H9 (cell line): ENCODE measurements at regions not wholly inside any gene's neighbourhood (a gene's known extent, or its start where the extent isn't known, plus 50 kb on each side); places are given as distances from the start of the nearest gene placed in this dataset.

Source experiments
- DNase-seq: peaks from one replicate; pipeline ENCODE4 v3.0.0-alpha.2; 2017
- H2AFZ ChIP-seq: one replicate; pipeline ENCODE4 v1.6.1; 2013; ENCODE audit warnings: mild to moderate bottlenecking, low read length, control low read depth, moderate library complexity
- H2AK5ac ChIP-seq: 2 replicates; pipeline ENCODE4 v1.6.1; 2013; ENCODE audit warnings: low read length, control low read depth, mixed read lengths; ENCODE audit not compliant: insufficient read length
- H2BK120ac ChIP-seq: one replicate; pipeline ENCODE4 v1.6.1; 2013; ENCODE audit warnings: low read depth, mild to moderate bottlenecking, low read length, control low read depth, inconsistent platforms; ENCODE audit not compliant: poor library complexity, severe bottlenecking
- H2BK12ac ChIP-seq: 2 replicates; pipeline ENCODE4 v1.6.1; 2013; ENCODE audit warnings: low read length, control low read depth, mixed read lengths, low read depth; ENCODE audit not compliant: insufficient read length
- H2BK15ac ChIP-seq: 2 replicates; pipeline ENCODE4 v1.6.1; 2013; ENCODE audit warnings: low read depth, low read length, control low read depth
- H2BK20ac ChIP-seq: one replicate; pipeline ENCODE4 v1.6.1; 2013; ENCODE audit warnings: low read depth, mild to moderate bottlenecking, low read length, control low read depth, inconsistent platforms; ENCODE audit not compliant: poor library complexity, severe bottlenecking
- H2BK5ac ChIP-seq: 2 replicates; pipeline ENCODE4 v1.6.1; 2013; ENCODE audit warnings: low read length, control low read depth, mixed read lengths; ENCODE audit not compliant: insufficient read length
- H3K14ac ChIP-seq: 2 replicates; pipeline ENCODE4 v1.6.1; 2013; ENCODE audit warnings: low read length, control low read depth; ENCODE audit not compliant: insufficient read depth
- H3K18ac ChIP-seq: 2 replicates; pipeline ENCODE4 v1.6.1; 2013; ENCODE audit warnings: low read depth, mild to moderate bottlenecking, mixed read lengths, low read length, control low read depth; ENCODE audit not compliant: insufficient read length
- H3K23ac ChIP-seq: 2 replicates; pipeline ENCODE4 v1.6.1; 2013; ENCODE audit warnings: low read length, control low read depth, mixed read lengths, low read depth; ENCODE audit not compliant: insufficient read length
- H3K23me2 ChIP-seq: 2 replicates; pipeline ENCODE4 v1.6.1; 2013; ENCODE audit warnings: low read depth, mild to moderate bottlenecking, mixed read lengths, low read length, control low read depth; ENCODE audit not compliant: insufficient read length, poor library complexity, severe bottlenecking
- H3K27ac ChIP-seq: 2 replicates; pipeline ENCODE4 v1.5.1; 2013; ENCODE audit warnings: low read length, control low read depth, mixed read lengths, low read depth; ENCODE audit not compliant: insufficient read length
- H3K27me3 ChIP-seq: 2 replicates; pipeline ENCODE4 v1.6.1; 2013; ENCODE audit warnings: low read length, control low read depth, inconsistent platforms; ENCODE audit not compliant: insufficient read depth
- H3K4ac ChIP-seq: 2 replicates; pipeline ENCODE4 v1.6.1; 2013; ENCODE audit warnings: low read depth, mild to moderate bottlenecking, control low read depth, inconsistent platforms, low read length, moderate library complexity
- H3K4me1 ChIP-seq: 2 replicates; pipeline ENCODE4 v1.6.1; 2013; ENCODE audit warnings: low read length, control low read depth, inconsistent platforms; ENCODE audit not compliant: insufficient read depth
- H3K4me2 ChIP-seq: 2 replicates; pipeline ENCODE4 v1.6.1; 2013; ENCODE audit warnings: low read length, control low read depth, mixed read lengths; ENCODE audit not compliant: insufficient read length, insufficient read depth
- H3K56ac ChIP-seq: 2 replicates; pipeline ENCODE4 v1.6.1; 2013; ENCODE audit warnings: low read depth, mild to moderate bottlenecking, mixed read lengths, low read length, control low read depth; ENCODE audit not compliant: insufficient read length
- H3K79me1 ChIP-seq: 2 replicates; pipeline ENCODE4 v1.6.1; 2013; ENCODE audit warnings: low read depth, mild to moderate bottlenecking, moderate library complexity, low read length, control low read depth, inconsistent platforms; ENCODE audit not compliant: insufficient read depth, poor library complexity, severe bottlenecking
- H3K79me2 ChIP-seq: 2 replicates; pipeline ENCODE4 v1.6.1; 2013; ENCODE audit warnings: low read length, control low read depth, inconsistent platforms; ENCODE audit not compliant: insufficient read depth
- H3K9ac ChIP-seq: 2 replicates; pipeline ENCODE4 v1.6.1; 2013; ENCODE audit warnings: low read length, control low read depth, mixed read lengths; ENCODE audit not compliant: insufficient read length; ENCODE audit errors: extremely low read depth
- H3K9me3 ChIP-seq: one replicate; pipeline ENCODE4 v1.6.1; 2013; ENCODE audit warnings: low read depth, low read length, inconsistent platforms; ENCODE audit not compliant: control insufficient read depth
- H3T11ph ChIP-seq: one replicate; pipeline ENCODE4 v1.6.1; 2013; ENCODE audit warnings: mild to moderate bottlenecking, low read length, control low read depth, inconsistent platforms
- H4K20me1 ChIP-seq: one replicate; pipeline ENCODE4 v1.6.1; 2013; ENCODE audit not compliant: control insufficient read depth, insufficient read length, insufficient read depth
- H4K5ac ChIP-seq: 2 replicates; pipeline ENCODE4 v1.6.1; 2013; ENCODE audit warnings: low read depth, mild to moderate bottlenecking, mixed read lengths, low read length, control low read depth; ENCODE audit not compliant: insufficient read length
- H4K8ac ChIP-seq: replicated peaks from 2 replicates; pipeline ENCODE4 v1.6.1; 2013; ENCODE audit warnings: low read length, control low read depth, mixed read lengths, low read depth; ENCODE audit not compliant: insufficient read length
- H4K91ac ChIP-seq: 2 replicates; pipeline ENCODE4 v1.6.1; 2013; ENCODE audit warnings: low read depth, mild to moderate bottlenecking, moderate library complexity, mixed read lengths, low read length, control low read depth; ENCODE audit not compliant: insufficient read length
- H3K27ac Mint-ChIP-seq, 3 experiments: 2 replicates in 2 of 3; 3 replicates in 1 of 3; pipeline ENCODE4 v1.8.0; 2020 to 2021; ENCODE audit warnings: mixed read lengths in 3 of 3, mild to moderate bottlenecking in 1 of 3, moderate library complexity in 1 of 3
- H3K27me3 Mint-ChIP-seq: 2 replicates; pipeline ENCODE4 v1.8.0; 2021; ENCODE audit warnings: low read depth, mild to moderate bottlenecking, moderate library complexity, mixed read lengths
- H3K36me3 Mint-ChIP-seq, 3 experiments: 2 replicates in 2 of 3; 3 replicates in 1 of 3; pipeline ENCODE4 v1.8.0; 2020 to 2021; ENCODE audit warnings: low read depth in 3 of 3, mixed read lengths in 3 of 3; ENCODE audit not compliant: insufficient read depth in 1 of 3
- H3K4me1 Mint-ChIP-seq, 2 experiments: 2 replicates each; pipeline ENCODE4 v1.8.0; 2020; ENCODE audit warnings: mixed read lengths in 2 of 2
- H3K4me3 Mint-ChIP-seq, 2 experiments: 2 replicates in 1 of 2; 3 replicates in 1 of 2; pipeline ENCODE4 v1.8.0; 2020 to 2021; ENCODE audit warnings: mild to moderate bottlenecking in 2 of 2, mixed read lengths in 2 of 2, moderate library complexity in 1 of 2
- H3K9me3 Mint-ChIP-seq, 2 experiments: 2 replicates in 1 of 2; 3 replicates in 1 of 2; pipeline ENCODE4 v1.8.0; 2020; ENCODE audit warnings: mild to moderate bottlenecking in 2 of 2, mixed read lengths in 2 of 2, moderate library complexity in 1 of 2
- WGBS: extraction: QIAGEN DNeasy Blood & Tissue Kit; methylation state at CpG from one replicate; pipeline ENCODE4 v1.1.7; 2013; ENCODE audit warnings: missing lambda C conversion rate, low lambda C conversion rate, mixed read lengths; ENCODE audit not compliant: insufficient read length; ENCODE audit errors: extremely low coverage; 5-methylcytosine and 5-hydroxymethylcytosine counted together
- TF ChIP-seq, protein P1 (sequence below): fragments of 200-600 bp; sonication (generic); conservative IDR thresholded peaks from 3 replicates; pipeline ENCODE4 v1.8.0; 2021; ENCODE audit warnings: antibody characterized with exemption, mild to moderate bottlenecking

DNA sequence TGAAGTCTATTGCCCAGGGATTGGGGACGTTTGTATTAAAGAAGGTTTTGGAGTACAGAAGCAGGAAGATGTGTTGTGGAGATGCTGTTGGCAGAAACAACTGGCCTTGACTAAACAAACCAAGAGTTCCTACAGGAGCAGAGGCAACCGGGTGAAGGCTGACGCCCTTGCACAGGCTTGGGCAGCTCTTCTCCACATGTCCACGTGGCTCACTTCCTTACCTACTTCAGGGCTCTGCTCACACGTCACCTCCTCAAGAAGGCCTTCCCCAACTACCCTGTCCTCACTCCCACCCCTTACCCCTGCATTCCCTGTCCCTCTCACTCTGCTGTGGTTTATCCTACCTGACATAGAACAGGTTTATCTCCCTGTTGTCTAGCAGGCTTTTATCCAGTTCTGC, 59.9 kb upstream of the JAZF1 start:
- H4K8ac ChIP-seq: no peak overlapping the region
- Mint-ChIP-seq H3K4me3 (no peak overlapping the region), H3K4me1 (peaks cover 23 to 24% of the 10 kb centered on the region in 2 experiments), H3K27me3 (no peaks in the 10 kb centered on the region), H3K36me3 (no peaks in the 10 kb centered on the region; a peak in 1 of 7 replicates), H3K9me3 (no peaks in the 10 kb centered on the region; a peak in 1 of 5 replicates), H3K27ac (no peak overlapping the region)
- no peak overlapping the region for H2BK15ac ChIP-seq
- peaks cover 12% of the 10 kb centered on the region; the same call in 1 of the 2 replicates for H3K4me1 ChIP-seq
- H3K27me3 ChIP-seq: no peaks in the 10 kb centered on the region
- no peak overlapping the region for H2AFZ ChIP-seq
- H3K79me1 ChIP-seq: no peaks in the 10 kb centered on the region
- no peak overlapping the region for H4K91ac ChIP-seq
- H3K79me2 ChIP-seq: no peaks in the 10 kb centered on the region
- no peak overlapping the region for H3K14ac ChIP-seq
- H4K20me1 ChIP-seq: no peaks in the 10 kb centered on the region
- H4K5ac ChIP-seq: no peak overlapping the region
- DNase-seq: no peak
- no peak overlapping the region for H2BK120ac ChIP-seq
- H2BK5ac ChIP-seq: no peak overlapping the region
- H2BK12ac ChIP-seq: no peak overlapping the region
- no peak overlapping the region for H3T11ph ChIP-seq
- H2AK5ac ChIP-seq: no peak overlapping the region
- H3K18ac ChIP-seq: no peak overlapping the region
- TF ChIP-seq, protein P1, sequence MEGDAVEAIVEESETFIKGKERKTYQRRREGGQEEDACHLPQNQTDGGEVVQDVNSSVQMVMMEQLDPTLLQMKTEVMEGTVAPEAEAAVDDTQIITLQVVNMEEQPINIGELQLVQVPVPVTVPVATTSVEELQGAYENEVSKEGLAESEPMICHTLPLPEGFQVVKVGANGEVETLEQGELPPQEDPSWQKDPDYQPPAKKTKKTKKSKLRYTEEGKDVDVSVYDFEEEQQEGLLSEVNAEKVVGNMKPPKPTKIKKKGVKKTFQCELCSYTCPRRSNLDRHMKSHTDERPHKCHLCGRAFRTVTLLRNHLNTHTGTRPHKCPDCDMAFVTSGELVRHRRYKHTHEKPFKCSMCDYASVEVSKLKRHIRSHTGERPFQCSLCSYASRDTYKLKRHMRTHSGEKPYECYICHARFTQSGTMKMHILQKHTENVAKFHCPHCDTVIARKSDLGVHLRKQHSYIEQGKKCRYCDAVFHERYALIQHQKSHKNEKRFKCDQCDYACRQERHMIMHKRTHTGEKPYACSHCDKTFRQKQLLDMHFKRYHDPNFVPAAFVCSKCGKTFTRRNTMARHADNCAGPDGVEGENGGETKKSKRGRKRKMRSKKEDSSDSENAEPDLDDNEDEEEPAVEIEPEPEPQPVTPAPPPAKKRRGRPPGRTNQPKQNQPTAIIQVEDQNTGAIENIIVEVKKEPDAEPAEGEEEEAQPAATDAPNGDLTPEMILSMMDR: no peak
- no peak overlapping the region for H2BK20ac ChIP-seq
- H3K4me2 ChIP-seq: no peak overlapping the region
- no peak overlapping the region for H3K23ac ChIP-seq
- WGBS: no CpG with 5 or more reads among the region's 5 CpGs
- no peaks in the 10 kb centered on the region for H3K9me3 ChIP-seq
- H3K9ac ChIP-seq: no peak overlapping the region
- no peaks in the 10 kb centered on the region for H3K23me2 ChIP-seq
- no peak overlapping the region for H3K4ac ChIP-seq
- no peak overlapping the region for H3K56ac ChIP-seq
- H3K27ac ChIP-seq: no peak overlapping the region
